ENCODE measurements at regions not wholly inside any gene's neighbourhood (a gene's known extent, or its start where the extent isn't known, plus 50 kb on each side); places are given as distances from the start of the nearest gene placed in this dataset.

DNA sequence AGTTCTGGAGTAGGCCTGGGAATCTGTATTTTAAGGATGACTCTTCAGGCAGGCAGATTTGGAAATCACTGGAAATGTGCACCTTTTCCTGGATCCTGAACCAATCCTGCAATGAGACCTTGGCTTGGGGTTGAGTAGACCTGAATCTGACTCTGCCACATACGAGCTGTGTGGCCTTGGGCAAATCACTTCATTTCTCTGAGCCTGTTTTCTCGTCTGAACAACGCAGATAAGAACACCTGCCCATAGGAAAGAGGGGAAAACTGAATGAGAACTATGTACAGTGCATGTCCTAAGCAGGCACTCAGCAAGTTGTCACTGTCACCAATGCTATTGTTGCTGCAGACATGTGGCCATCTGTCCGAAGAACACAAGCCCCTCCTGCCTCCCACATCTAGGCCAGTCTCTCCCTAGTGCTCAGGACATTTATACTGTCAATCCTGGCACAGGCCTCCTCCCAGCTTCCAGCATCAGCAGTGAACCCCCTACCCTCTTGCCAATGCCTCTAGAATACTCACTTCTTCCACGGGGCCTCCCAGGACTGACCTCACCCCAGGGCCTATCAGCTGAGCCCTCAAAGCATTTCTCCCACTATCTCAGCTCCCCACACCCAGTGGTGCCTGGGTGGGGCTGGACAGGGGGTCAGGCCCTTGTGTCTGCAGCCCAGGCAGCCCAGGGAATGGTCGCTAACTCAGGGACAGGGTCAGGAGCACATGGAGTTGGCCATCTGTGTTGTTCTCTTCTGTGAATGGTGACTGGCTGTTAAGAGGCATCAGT is 88.8 kb upstream of the ZBTB40 start:
- no peak for DNase-seq (ENCODE audit: low spot score)
- POLR2A ChIA-PET (ENCODE audit: low non-redundant PET) = no interaction called here
- TF ChIP-seq, protein P1, sequence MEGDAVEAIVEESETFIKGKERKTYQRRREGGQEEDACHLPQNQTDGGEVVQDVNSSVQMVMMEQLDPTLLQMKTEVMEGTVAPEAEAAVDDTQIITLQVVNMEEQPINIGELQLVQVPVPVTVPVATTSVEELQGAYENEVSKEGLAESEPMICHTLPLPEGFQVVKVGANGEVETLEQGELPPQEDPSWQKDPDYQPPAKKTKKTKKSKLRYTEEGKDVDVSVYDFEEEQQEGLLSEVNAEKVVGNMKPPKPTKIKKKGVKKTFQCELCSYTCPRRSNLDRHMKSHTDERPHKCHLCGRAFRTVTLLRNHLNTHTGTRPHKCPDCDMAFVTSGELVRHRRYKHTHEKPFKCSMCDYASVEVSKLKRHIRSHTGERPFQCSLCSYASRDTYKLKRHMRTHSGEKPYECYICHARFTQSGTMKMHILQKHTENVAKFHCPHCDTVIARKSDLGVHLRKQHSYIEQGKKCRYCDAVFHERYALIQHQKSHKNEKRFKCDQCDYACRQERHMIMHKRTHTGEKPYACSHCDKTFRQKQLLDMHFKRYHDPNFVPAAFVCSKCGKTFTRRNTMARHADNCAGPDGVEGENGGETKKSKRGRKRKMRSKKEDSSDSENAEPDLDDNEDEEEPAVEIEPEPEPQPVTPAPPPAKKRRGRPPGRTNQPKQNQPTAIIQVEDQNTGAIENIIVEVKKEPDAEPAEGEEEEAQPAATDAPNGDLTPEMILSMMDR (conservative IDR thresholded peaks at IDR 0.05; ENCODE audit: low read depth) = no peak
- no peak overlapping the region for H3K27ac ChIP-seq
- CTCF ChIA-PET = interaction anchor here (0.5 kb wide), 1 partner anchor 10 kb away, joined by 3 read pairs; no protein-coding TSS in a partner anchor

DNA sequence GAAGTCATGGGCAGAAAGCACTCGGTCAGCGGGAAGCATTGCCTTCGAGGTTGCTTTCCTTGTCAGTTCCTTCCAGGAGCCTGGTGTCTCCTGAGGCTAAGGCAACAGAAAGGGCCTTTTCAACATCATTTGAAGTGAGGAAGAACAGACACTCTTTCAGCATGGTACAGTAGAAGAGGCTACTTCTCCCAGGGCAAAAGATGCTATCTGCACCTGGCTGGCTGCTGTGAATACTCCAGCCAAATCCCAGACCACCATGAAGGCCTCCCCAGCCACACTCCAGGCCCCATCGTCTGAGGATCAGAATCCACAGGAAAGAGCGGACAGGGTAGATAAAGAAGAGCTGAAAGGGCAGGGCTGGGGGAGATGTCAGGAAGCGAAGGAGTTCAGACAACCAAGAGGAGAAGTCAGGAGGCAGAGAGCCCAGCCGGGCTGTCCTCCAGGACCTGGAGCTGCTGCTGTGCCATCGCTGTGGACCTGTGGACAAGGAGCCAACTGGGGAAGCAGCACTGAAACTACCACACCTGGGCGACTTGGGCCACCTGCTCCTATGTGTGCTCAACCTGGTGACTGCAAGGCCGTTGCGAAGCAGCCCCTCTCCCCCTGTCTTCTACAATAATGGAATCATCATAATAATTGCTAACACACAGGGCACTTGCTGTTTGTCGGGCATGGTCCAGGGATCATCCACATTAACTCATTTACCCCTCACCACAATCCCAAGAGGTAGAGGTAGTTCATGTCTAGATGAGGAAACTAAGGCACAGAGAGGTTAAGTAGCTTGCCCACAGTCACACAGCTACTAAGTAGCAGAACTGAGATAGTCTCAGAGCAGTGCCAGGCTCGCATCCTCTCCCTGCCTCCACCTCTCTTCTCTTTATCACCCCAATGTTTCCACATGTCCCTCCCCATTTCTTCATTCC is 88.0 kb upstream of the ZBTB40 start:
- DNase-seq (ENCODE audit: low spot score) = no peak
- TF ChIP-seq, protein P1 (conservative IDR thresholded peaks at IDR 0.05; ENCODE audit: low read depth) = no peak
- ChIA-PET POLR2A (ENCODE audit: low non-redundant PET) (interaction anchor here (0.7 kb wide), 1 partner anchor 1345 kb away, joined by 3 read pairs; no protein-coding TSS in a partner anchor), CTCF (no interaction called here)
- no peak overlapping the region for H3K27ac ChIP-seq

DNA sequence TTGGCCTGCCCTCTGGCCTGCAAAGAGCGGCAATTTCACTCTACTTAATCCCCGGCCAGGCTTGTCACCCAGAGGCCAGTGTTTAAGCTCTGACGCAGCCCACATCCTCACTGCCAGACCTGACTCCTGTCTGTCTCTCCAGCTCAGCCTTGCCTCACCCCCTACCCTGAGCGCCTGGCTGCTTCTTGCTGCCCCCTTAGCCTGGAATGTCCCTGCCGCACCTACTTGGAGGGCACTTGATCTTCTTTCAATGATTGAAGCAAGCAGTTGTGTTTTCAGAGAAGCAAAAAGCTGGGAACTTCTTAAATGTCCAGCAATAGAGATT is 87.4 kb upstream of the ZBTB40 start:
- TF ChIP-seq, protein P1 (conservative IDR thresholded peaks at IDR 0.05; ENCODE audit: low read depth) = no peak
- DNase-seq (ENCODE audit: low spot score) = no peak
- ChIA-PET POLR2A (ENCODE audit: low non-redundant PET) (no interaction called here), CTCF (no interaction called here)
- H3K27ac ChIP-seq = no peak overlapping the region

DNA sequence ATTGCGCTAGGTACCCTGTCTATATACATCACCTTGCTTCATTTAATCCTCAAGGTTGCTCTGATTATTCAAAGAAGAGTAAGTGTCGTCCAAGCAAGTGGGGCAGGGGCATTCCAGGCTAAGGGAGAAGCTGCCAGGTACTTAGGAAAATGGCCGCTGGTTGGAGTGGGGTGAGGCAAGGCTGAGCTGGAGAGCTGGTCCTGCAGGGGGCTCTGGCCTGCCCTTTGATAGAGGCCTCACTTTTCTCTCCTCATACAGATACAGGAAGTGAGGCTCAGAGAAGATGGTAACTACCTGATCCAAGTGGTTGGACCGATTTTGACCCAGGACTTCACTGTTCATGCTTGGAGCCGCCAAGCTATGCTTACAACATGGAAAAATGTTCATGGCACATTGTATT is 86.9 kb upstream of the ZBTB40 start:
- TF ChIP-seq, protein P1 (conservative IDR thresholded peaks at IDR 0.05; ENCODE audit: low read depth) = no peak
- H3K27ac ChIP-seq = no peak overlapping the region
- ChIA-PET CTCF (no interaction called here), POLR2A (ENCODE audit: low non-redundant PET) (no interaction called here)
- no peak for DNase-seq (ENCODE audit: low spot score)

DNA sequence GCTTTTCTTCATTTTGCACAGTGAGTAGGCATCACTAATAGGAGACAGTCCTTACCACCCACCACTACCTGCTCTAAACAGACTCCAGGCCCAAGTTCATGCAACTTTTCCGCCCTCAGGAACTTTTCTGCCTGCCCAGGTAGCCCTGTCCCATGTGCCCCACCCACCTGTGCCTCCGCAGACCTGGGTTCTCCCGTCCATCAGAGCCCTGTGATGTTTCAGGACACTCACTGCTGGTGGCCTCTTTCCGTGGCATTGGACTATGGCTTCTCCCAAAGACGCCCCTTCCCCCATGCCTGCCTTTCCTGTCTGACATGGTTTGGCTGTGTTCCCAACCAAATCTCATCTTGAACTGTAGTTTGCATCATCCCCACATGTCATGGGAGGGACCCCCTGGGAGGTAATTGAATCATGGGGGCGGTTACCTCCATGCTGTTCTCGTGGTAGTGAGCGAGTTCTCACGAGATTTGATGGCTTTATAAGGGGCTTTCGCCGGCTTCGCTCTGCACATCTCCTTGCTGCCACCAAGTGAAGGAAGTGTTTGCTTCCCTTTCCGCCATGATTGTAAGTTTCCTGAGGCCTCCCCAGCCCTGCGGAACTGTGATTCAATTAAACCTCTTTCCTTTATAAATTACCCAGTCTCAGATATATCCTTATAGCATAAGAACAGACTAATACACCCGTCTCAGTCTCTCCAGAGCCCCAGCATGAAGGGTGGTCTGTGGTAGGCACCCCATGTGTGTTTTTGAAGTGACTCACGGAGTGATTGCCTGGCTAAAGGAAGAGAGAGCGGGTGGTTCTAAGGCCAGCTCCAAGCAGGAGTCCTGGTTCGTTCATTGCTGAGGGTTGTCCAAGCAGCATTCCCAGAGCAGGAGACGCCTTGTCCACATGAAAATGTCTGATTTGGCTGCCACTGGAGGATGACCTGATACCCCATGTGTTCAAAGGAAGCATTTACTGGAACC is 86.0 kb upstream of the ZBTB40 start:
- TF ChIP-seq, protein P1 (conservative IDR thresholded peaks at IDR 0.05; ENCODE audit: low read depth) = no peak
- ChIA-PET POLR2A (ENCODE audit: low non-redundant PET) (no interaction called here), CTCF (no interaction called here)
- no peak for DNase-seq (ENCODE audit: low spot score)
- H3K27ac ChIP-seq = no peak overlapping the region

DNA sequence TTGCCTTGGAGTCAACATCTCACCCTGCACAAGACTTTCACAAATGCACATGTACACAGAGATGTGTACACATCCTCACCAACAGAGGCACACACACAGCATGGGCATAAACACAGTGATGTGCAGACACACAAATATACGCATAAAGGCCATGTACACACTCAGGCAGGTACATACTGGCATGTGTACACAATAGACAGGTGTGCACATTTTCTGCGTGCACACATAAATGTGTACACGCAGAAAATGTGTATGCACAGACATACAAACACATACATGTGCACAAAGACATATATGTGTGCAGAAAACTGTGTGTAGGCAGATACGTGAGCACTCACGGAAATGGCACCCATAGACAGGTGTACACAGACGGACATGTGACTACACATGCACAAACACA is 85.3 kb upstream of the ZBTB40 start:
- ChIA-PET POLR2A (ENCODE audit: low non-redundant PET) (no interaction called here), CTCF (no interaction called here)
- H3K27ac ChIP-seq = no peak overlapping the region
- no peak for DNase-seq (ENCODE audit: low spot score)
- TF ChIP-seq, protein P1 (conservative IDR thresholded peaks at IDR 0.05; ENCODE audit: low read depth) = no peak
